ENCODE measurements at regions not wholly inside any gene's neighbourhood (a gene's known extent, or its start where the extent isn't known, plus 50 kb on each side); places are given as distances from the start of the nearest gene placed in this dataset.
A peak's percentile ranks its signal among the peaks of the same experiment; 100 is the strongest.

DNA sequence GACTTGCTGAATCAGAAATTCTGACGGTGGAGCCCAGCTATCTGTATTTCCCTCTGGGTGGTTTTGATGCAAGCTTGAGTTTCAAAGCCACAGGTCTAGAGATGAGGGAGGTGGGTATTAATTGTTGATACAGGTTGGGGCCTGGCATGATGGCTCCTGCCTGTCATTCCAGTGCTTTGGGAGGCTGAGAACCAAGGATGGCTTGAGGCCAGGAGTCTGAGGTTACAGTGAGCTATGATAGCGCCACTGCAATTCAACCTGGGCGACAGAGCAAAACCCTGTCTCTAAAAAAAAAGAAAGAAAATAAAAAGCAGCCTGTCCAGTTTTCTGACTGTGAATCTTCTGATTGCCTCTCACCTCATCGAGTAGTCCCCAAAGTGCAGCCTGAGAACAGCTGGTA, 184.8 kb upstream of the SASH1 start:
- Histone ChIP-seq H3K36me3 (ENCODE audit: control insufficient read depth, insufficient read depth, low read length) (no peaks in the 10 kb centered on the region), H3K4me1 (ENCODE audit: control insufficient read depth, insufficient read depth, low read length) (no peaks in the 10 kb centered on the region), H3K9me3 (ENCODE audit: control insufficient read depth, insufficient read depth, low read length) (no peaks in the 10 kb centered on the region), H3K27me3 (ENCODE audit: control insufficient read depth, insufficient read depth, low read length) (no peaks in the 10 kb centered on the region), H3K4me3 (ENCODE audit: low read depth, low read length) (no peak overlapping the region), H3K27ac (ENCODE audit: low read depth, low read length) (no peak overlapping the region)
- WGBS (ENCODE audit: insufficient coverage): 88% methylated on average over 3 of the region's 4 CpGs
- no peak for DNase-seq (ENCODE audit: low read depth in 4 of 6, low spot score in 6 of 6)

DNA sequence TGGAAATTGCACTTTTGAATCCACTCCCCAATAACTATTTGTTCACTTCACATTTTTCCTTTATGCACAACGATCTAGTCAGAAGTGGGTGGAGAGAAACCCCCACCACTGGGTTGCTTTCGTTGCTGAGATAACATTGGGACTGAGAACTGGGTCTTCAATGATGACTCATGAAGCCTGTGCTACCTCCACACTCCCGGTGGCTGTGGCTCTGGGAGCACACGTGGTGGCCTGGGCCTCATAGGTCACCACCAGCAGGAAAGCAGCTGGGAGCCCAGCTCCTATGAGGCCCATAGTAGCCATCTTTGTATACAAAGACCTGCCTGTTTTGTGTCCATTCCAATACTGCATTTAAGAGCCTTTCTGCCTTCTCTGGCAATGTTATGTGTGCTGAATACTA, 178.0 kb upstream of the SASH1 start:
- 82% methylated on average over 4 of the region's 4 CpGs for WGBS (ENCODE audit: insufficient coverage)
- Histone ChIP-seq H3K27me3 (ENCODE audit: control insufficient read depth, insufficient read depth, low read length) (no peaks in the 10 kb centered on the region), H3K4me3 (ENCODE audit: low read depth, low read length) (no peak overlapping the region), H3K9me3 (ENCODE audit: control insufficient read depth, insufficient read depth, low read length) (no peaks in the 10 kb centered on the region), H3K4me1 (ENCODE audit: control insufficient read depth, insufficient read depth, low read length) (no peaks in the 10 kb centered on the region), H3K27ac (ENCODE audit: low read depth, low read length) (no peak overlapping the region), H3K36me3 (ENCODE audit: control insufficient read depth, insufficient read depth, low read length) (no peaks in the 10 kb centered on the region)
- no peak for DNase-seq (ENCODE audit: low read depth in 4 of 6, low spot score in 6 of 6)

DNA sequence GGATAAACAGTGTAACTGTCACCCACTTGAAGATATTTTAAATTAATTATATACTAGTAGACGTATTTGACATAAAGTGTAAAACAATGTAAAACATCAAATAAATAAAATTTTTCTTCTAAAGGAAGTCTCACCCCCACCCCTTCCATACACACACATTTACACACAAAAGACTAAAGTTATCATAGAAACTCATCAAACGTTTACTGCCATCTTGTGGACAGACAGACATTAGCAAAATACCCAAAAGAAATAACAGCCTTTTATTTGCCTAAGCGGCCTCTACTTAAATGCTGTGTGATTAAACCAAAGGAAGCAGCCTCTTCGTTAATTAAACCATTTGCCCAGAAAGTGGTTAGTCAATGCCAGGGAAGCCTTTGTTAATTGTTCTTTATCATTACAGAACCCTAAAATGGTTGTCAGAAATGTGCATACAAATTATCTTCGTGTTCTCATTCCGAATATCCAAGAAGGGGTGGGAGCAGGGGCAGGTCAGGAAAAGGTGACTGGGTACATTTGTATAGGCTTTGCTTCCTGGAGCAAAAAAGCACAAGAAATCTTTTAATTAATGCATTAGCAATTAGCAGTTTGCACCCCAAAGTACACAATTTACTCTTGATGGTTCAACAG, 176.2 kb upstream of the SASH1 start:
- Histone ChIP-seq H3K4me1 (ENCODE audit: control insufficient read depth, insufficient read depth, low read length) (no peaks in the 10 kb centered on the region), H3K9me3 (ENCODE audit: control insufficient read depth, insufficient read depth, low read length) (no peaks in the 10 kb centered on the region), H3K27me3 (ENCODE audit: control insufficient read depth, insufficient read depth, low read length) (no peaks in the 10 kb centered on the region), H3K4me3 (ENCODE audit: low read depth, low read length) (no peak overlapping the region), H3K27ac (ENCODE audit: low read depth, low read length) (no peak overlapping the region), H3K36me3 (ENCODE audit: control insufficient read depth, insufficient read depth, low read length) (no peaks in the 10 kb centered on the region)
- 6% methylated on average over 3 of the region's 6 CpGs for WGBS (ENCODE audit: insufficient coverage)
- DNase-seq (ENCODE audit: low read depth in 4 of 6, low spot score in 6 of 6): peak; percentile 35 to 96 (median 67)

DNA sequence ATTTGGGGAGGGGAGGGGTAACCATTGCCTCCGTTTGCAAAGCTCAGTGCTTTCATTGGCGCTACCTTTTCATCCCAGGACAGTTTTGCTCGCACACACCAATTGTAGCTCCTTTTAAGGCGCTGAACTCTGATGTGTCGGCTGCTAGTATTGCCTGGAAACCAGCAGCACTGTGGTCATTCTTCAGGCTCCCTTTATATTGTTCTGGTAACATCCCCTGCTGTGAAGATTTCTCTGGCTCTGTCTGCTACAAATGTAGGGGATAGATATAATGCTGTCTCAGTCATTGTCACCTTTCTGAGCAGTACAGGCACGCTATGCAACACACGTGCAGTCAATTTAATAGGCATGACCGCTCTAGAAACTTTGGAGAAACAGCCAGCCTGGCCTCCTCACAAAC, 172.9 kb upstream of the SASH1 start:
- no peak overlapping the region for H3K4me3 ChIP-seq (ENCODE audit: low read depth, low read length)
- H3K4me1 ChIP-seq (ENCODE audit: control insufficient read depth, insufficient read depth, low read length): no peaks in the 10 kb centered on the region
- no peaks in the 10 kb centered on the region for H3K9me3 ChIP-seq (ENCODE audit: control insufficient read depth, insufficient read depth, low read length)
- WGBS (ENCODE audit: insufficient coverage): 48% methylated on average over 7 of the region's 8 CpGs
- H3K36me3 ChIP-seq (ENCODE audit: control insufficient read depth, insufficient read depth, low read length): no peaks in the 10 kb centered on the region
- H3K27ac ChIP-seq (ENCODE audit: low read depth, low read length): no peak overlapping the region
- no peaks in the 10 kb centered on the region for H3K27me3 ChIP-seq (ENCODE audit: control insufficient read depth, insufficient read depth, low read length)
- DNase-seq (ENCODE audit: low read depth in 4 of 6, low spot score in 6 of 6): peak in 2 of 6 donors; percentile 21 to 65

DNA sequence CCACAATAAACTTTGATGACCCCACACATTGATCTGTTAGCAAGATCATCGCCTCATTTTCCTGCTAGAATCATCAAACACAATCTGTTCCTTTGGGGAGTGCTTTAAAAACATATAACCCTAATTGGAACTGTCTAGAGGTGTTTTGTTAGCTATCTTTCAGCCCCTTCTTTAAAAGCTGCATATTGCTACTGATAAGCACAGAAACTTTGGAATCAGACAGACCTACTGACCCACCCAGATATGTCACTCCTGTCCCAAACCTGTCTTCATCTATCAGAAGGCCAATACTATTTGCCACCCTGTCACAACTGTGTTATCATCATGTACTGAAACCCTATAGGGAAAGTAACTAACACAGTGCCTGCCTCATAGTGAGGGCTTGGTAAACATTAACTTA, 172.4 kb upstream of the SASH1 start:
- Histone ChIP-seq H3K36me3 (ENCODE audit: control insufficient read depth, insufficient read depth, low read length) (no peaks in the 10 kb centered on the region), H3K4me1 (ENCODE audit: control insufficient read depth, insufficient read depth, low read length) (no peaks in the 10 kb centered on the region), H3K4me3 (ENCODE audit: low read depth, low read length) (no peak overlapping the region), H3K9me3 (ENCODE audit: control insufficient read depth, insufficient read depth, low read length) (no peaks in the 10 kb centered on the region), H3K27ac (ENCODE audit: low read depth, low read length) (no peak overlapping the region), H3K27me3 (ENCODE audit: control insufficient read depth, insufficient read depth, low read length) (no peaks in the 10 kb centered on the region)
- DNase-seq (ENCODE audit: low read depth in 4 of 6, low spot score in 6 of 6): no peak
- no CpG with 5 or more reads among the region's 1 CpG for WGBS (ENCODE audit: insufficient coverage)

DNA sequence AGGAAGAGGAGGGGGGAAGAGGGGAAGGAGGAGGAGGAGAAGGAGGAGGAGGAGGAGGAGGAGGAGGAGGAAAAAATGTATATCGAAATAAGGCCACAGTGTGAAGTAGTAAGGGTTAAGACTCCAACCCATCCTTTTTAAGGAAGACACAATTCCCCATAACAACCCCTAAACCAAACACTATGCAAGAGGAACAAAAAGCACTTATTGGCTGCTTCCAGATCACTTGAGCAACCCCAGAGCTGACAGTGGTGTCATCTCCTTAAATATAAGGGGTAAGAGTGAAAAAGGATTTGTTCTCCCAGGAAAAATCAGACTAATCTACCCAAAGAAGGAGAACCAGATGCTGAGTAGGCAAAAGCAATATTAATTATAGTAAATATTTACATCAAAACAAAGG, 169.1 kb upstream of the SASH1 start:
- Histone ChIP-seq H3K4me1 (ENCODE audit: control insufficient read depth, insufficient read depth, low read length) (no peaks in the 10 kb centered on the region), H3K9me3 (ENCODE audit: control insufficient read depth, insufficient read depth, low read length) (no peaks in the 10 kb centered on the region), H3K36me3 (ENCODE audit: control insufficient read depth, insufficient read depth, low read length) (no peaks in the 10 kb centered on the region), H3K4me3 (ENCODE audit: low read depth, low read length) (no peak overlapping the region), H3K27ac (ENCODE audit: low read depth, low read length) (no peak overlapping the region), H3K27me3 (ENCODE audit: control insufficient read depth, insufficient read depth, low read length) (no peaks in the 10 kb centered on the region)
- DNase-seq (ENCODE audit: low read depth in 4 of 6, low spot score in 6 of 6): no peak
- WGBS (ENCODE audit: insufficient coverage): no CpG with 5 or more reads among the region's 1 CpG

DNA sequence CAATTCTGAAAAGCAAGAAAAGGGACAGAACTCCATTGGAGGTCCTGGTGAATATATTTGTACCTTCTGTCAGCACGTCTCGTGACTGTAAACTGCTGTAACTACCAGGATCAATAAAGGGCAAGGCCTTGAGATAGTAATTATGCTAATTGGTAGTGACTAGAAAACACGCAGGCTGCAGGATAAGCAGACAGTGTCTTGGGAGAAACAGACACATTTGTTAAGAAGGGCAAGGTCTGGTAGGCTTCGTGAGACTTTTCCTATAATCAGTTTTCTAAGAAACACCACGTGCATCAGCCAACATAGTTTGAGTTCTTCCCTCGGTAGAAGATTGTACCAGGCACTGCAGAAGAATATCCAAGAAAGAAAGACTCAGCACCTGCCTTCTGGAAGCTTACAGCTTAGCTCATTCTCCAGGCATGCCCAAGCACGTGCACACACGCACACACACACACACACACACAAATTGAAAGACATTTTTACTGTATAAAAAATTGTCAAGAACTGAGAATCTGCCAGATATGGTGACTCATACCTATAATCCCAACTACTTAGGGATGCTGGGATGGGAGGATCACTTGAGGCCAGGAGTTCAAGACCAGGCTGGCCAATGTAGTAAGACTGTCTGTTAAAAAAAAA, 167.0 kb upstream of the SASH1 start:
- DNase-seq (ENCODE audit: low read depth in 4 of 6, low spot score in 6 of 6): no peak
- WGBS (ENCODE audit: insufficient coverage): 47% methylated on average over 4 of the region's 8 CpGs

DNA sequence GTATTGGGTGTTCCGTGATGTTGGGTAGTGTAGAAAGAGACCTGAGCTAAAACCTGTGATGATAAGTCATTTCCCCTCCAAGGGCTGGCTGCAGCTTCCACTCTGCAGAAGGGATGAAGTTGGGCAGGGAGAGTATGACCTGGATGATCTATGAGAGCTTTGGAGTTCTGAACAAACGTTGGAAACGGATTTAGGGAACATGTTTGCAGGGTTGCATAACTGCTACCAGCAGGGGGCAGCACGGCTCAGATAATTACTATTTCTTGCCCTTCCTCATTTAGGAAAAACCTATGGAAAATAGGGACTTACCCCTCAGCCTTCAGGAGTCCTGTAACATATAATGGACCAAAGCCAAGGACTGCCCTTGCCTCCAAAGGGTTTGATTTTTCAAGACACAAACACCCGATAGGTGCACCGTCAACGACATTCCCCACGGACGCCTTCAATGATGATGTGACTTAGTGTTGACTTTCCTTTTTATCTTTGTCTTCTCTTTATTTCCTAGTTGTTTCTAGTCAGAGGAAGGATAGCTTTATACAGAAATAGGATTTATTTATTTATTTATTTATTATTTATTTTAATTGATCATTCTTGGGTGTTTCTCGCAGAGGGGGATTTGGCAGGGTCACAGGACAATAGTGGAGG, 164.9 kb upstream of the SASH1 start:
- H3K4me1 ChIP-seq (ENCODE audit: control insufficient read depth, insufficient read depth, low read length): no peaks in the 10 kb centered on the region
- no peaks in the 10 kb centered on the region for H3K9me3 ChIP-seq (ENCODE audit: control insufficient read depth, insufficient read depth, low read length)
- 27% methylated on average over 3 of the region's 10 CpGs for WGBS (ENCODE audit: insufficient coverage)
- H3K27me3 ChIP-seq (ENCODE audit: control insufficient read depth, insufficient read depth, low read length): no peaks in the 10 kb centered on the region
- no peak overlapping the region for H3K27ac ChIP-seq (ENCODE audit: low read depth, low read length)
- no peaks in the 10 kb centered on the region for H3K36me3 ChIP-seq (ENCODE audit: control insufficient read depth, insufficient read depth, low read length)
- H3K4me3 ChIP-seq (ENCODE audit: low read depth, low read length): no peak overlapping the region
- DNase-seq (ENCODE audit: low read depth in 4 of 6, low spot score in 6 of 6): peak in 1 of 6 donors; percentile 30

More for the DNA sequence above, 167.0 kb upstream of the SASH1 start:
- Histone ChIP-seq H3K9me3 (ENCODE audit: control insufficient read depth, insufficient read depth, low read length) (no peaks in the 10 kb centered on the region), H3K4me1 (ENCODE audit: control insufficient read depth, insufficient read depth, low read length) (no peaks in the 10 kb centered on the region), H3K4me3 (ENCODE audit: low read depth, low read length) (no peak overlapping the region), H3K27ac (ENCODE audit: low read depth, low read length) (no peak overlapping the region), H3K36me3 (ENCODE audit: control insufficient read depth, insufficient read depth, low read length) (no peaks in the 10 kb centered on the region), H3K27me3 (ENCODE audit: control insufficient read depth, insufficient read depth, low read length) (no peaks in the 10 kb centered on the region)

DNA sequence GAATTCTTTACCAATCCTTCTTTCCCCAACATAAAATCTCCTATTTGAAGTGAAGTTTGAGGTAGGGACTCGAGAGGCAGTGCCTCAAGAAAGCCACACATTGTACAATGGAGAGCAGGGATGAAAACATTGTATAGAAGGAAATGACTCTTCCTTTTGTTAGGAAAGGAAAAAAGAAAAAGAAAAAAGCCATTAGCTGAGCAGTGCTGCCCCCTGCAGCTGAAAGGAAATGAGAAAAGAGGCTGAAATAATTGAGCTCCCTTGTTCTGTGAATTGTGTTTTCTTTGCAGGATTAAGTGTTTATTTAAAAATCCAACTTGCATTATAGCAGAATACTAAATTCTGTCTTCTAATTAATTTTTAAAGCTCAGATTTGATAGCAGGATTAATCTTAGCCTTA, 162.9 kb upstream of the SASH1 start:
- no peak overlapping the region for H3K27ac ChIP-seq (ENCODE audit: low read depth, low read length)
- H3K9me3 ChIP-seq (ENCODE audit: control insufficient read depth, insufficient read depth, low read length): no peaks in the 10 kb centered on the region
- DNase-seq (ENCODE audit: low read depth in 4 of 6, low spot score in 6 of 6): peak in 2 of 6 donors; percentile 43 to 57
- WGBS (ENCODE audit: insufficient coverage): 40% methylated on average over 1 of the region's 1 CpG
- H3K4me3 ChIP-seq (ENCODE audit: low read depth, low read length): no peak overlapping the region
- H3K36me3 ChIP-seq (ENCODE audit: control insufficient read depth, insufficient read depth, low read length): no peaks in the 10 kb centered on the region
- no peaks in the 10 kb centered on the region for H3K27me3 ChIP-seq (ENCODE audit: control insufficient read depth, insufficient read depth, low read length)
- no peaks in the 10 kb centered on the region for H3K4me1 ChIP-seq (ENCODE audit: control insufficient read depth, insufficient read depth, low read length)

DNA sequence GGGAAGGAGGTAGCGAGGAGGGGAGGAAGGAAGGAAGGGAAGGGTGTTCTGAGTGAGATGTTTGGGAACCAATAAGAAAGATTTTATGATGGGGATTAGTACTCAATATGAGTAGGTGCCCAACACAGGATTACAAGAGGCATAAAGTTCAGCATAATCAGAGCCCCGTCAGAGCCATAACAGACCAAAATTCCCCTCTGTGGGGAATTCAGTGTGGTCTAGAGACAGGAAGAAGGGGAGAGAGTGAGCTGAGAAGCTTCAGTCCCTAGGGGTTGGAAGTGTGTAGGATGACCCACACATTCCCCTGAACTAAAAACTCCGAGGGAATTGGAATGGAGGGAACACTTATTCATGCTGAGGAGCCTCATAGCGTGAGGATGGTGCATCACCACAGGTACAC, 160.3 kb upstream of the SASH1 start:
- no peak for DNase-seq (ENCODE audit: low read depth in 4 of 6, low spot score in 6 of 6)
- Histone ChIP-seq H3K27me3 (ENCODE audit: control insufficient read depth, insufficient read depth, low read length) (no peaks in the 10 kb centered on the region), H3K4me1 (ENCODE audit: control insufficient read depth, insufficient read depth, low read length) (no peaks in the 10 kb centered on the region), H3K9me3 (ENCODE audit: control insufficient read depth, insufficient read depth, low read length) (no peaks in the 10 kb centered on the region), H3K4me3 (ENCODE audit: low read depth, low read length) (no peak overlapping the region), H3K27ac (ENCODE audit: low read depth, low read length) (no peak overlapping the region), H3K36me3 (ENCODE audit: control insufficient read depth, insufficient read depth, low read length) (no peaks in the 10 kb centered on the region)
- WGBS (ENCODE audit: insufficient coverage): 92% methylated on average over 2 of the region's 4 CpGs
